ENCODE measurements at regions not wholly inside any gene's neighbourhood (a gene's known extent, or its start where the extent isn't known, plus 50 kb on each side); places are given as distances from the start of the nearest gene placed in this dataset.
A peak's percentile ranks its signal among the peaks of the same experiment; 100 is the strongest.

GRCh38 chr7:156499247-156499881, 141.2 kb upstream of the RNF32 start:
- intact Hi-C loops (cut with DNase I): no loop called here
- Histone ChIP-seq H3K27me3 (ENCODE audit: control insufficient read depth, insufficient read depth, low read length) (no peaks in the 10 kb centered on the region), H3K9ac (ENCODE audit: low read length in 3 of 3) (no peak overlapping the region), H3K36me3 (ENCODE audit: control insufficient read depth in 2 of 3, insufficient read depth in 3 of 3, low read length in 3 of 3) (no peaks in the 10 kb centered on the region), H3K27ac (ENCODE audit: low read depth in 2 of 2, low read length in 2 of 2) (no peak overlapping the region), H3K4me1 (ENCODE audit: control insufficient read depth in 2 of 3, insufficient read depth in 2 of 3, low read depth in 1 of 3, low read length in 3 of 3) (peaks cover 0 to 3% (median 1%) of the 10 kb centered on the region in 3 donors), H3K4me3 (ENCODE audit: low read length in 3 of 3) (no peak overlapping the region), H3K9me3 (ENCODE audit: control insufficient read depth in 2 of 3, insufficient read depth in 1 of 3, low read length in 3 of 3) (no peaks in the 10 kb centered on the region)
- DNase-seq (no peak), FAIRE-seq (no peak)
- no peak for TF ChIP-seq CTCF (IDR thresholded peaks at IDR 0.05; ENCODE audit: borderline replicate concordance, extremely low read depth, insufficient read depth)

DNA sequence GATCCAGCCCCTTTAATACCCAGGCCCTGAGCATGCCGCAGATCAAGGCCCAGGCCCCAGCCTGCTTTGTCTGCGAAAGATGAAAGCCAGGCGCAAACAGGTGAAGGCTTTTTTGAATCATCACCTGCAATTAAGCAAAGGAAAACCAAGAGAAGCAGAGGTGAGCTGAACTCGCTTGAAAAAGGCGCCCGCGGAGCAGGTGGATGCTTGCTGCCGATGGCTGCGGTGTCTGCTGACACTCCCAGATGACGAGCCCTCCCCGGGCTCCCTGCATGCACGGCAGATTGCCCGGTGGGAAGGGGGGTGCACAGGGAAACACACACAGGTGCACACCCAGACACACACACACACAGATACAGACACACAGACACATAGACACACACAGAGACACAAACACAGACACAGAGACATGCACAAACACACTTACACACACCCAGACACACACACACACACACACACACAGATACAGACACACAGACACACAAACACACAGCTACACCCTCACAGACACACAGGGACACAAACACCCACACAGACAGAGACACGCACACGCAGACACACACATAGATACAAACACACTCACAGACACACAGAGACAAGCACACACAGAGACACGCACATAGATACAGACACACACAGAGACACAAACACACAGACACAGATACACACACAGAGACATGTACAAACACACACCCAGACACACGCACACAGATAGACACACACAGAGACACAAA, 142.6 kb upstream of the RNF32 start:
- H3K4me3 ChIP-seq (ENCODE audit: low read length in 3 of 3): no peak overlapping the region
- no peak overlapping the region for H3K9ac ChIP-seq (ENCODE audit: low read length in 3 of 3)
- no peak for TF ChIP-seq CTCF (IDR thresholded peaks at IDR 0.05; ENCODE audit: borderline replicate concordance, extremely low read depth, insufficient read depth)
- no peaks in the 10 kb centered on the region for H3K27me3 ChIP-seq (ENCODE audit: control insufficient read depth, insufficient read depth, low read length)
- no peaks in the 10 kb centered on the region for H3K4me1 ChIP-seq (ENCODE audit: control insufficient read depth in 2 of 3, insufficient read depth in 2 of 3, low read depth in 1 of 3, low read length in 3 of 3)
- no peaks in the 10 kb centered on the region for H3K36me3 ChIP-seq (ENCODE audit: control insufficient read depth in 2 of 3, insufficient read depth in 3 of 3, low read length in 3 of 3)
- DNase-seq (no peak), FAIRE-seq (no peak)
- no peaks in the 10 kb centered on the region for H3K9me3 ChIP-seq (ENCODE audit: control insufficient read depth in 2 of 3, insufficient read depth in 1 of 3, low read length in 3 of 3)
- intact Hi-C loops (cut with DNase I): no loop called here
- H3K27ac ChIP-seq (ENCODE audit: low read depth in 2 of 2, low read length in 2 of 2): no peak overlapping the region

GRCh38 chr7:156496865-156497264, 143.7 kb upstream of the RNF32 start:
- H3K9ac ChIP-seq (ENCODE audit: low read length in 3 of 3): no peak overlapping the region
- DNase-seq (no peak), FAIRE-seq (no peak)

More at GRCh38 chr7:156496865-156497264, 143.7 kb upstream of the RNF32 start:
- H3K9me3 ChIP-seq (ENCODE audit: control insufficient read depth in 2 of 3, insufficient read depth in 1 of 3, low read length in 3 of 3): no peaks in the 10 kb centered on the region
- H3K4me1 ChIP-seq (ENCODE audit: control insufficient read depth in 2 of 3, insufficient read depth in 2 of 3, low read depth in 1 of 3, low read length in 3 of 3): no peaks in the 10 kb centered on the region
- no peak overlapping the region for H3K27ac ChIP-seq (ENCODE audit: low read depth in 2 of 2, low read length in 2 of 2)
- TF ChIP-seq CTCF (IDR thresholded peaks at IDR 0.05; ENCODE audit: borderline replicate concordance, extremely low read depth, insufficient read depth): no peak
- peak overlapping the region in 1 of 3 donors; percentile 33 for H3K4me3 ChIP-seq (ENCODE audit: low read length in 3 of 3)
- intact Hi-C loops (cut with DNase I): no loop called here
- no peaks in the 10 kb centered on the region for H3K36me3 ChIP-seq (ENCODE audit: control insufficient read depth in 2 of 3, insufficient read depth in 3 of 3, low read length in 3 of 3)
- H3K27me3 ChIP-seq (ENCODE audit: control insufficient read depth, insufficient read depth, low read length): no peaks in the 10 kb centered on the region

Measured in kidney (tissue), 13 donors.